ENCODE measurements at regions not wholly inside any gene's neighbourhood (a gene's known extent, or its start where the extent isn't known, plus 50 kb on each side); places are given as distances from the start of the nearest gene placed in this dataset.

- ATAC-seq (no peak), DNase-seq (no peak)
- H3K4me1 Mint-ChIP-seq (ENCODE audit: low read depth), result no peaks in the 10 kb centered on the region
- peaks cover 18% of the 10 kb centered on the region for H3K27me3 Mint-ChIP-seq (ENCODE audit: low read depth)
- ChIA-PET POLR2A (no interaction called here), CTCF (no interaction called here)
- H3K36me3 Mint-ChIP-seq (ENCODE audit: low read depth), result no peaks in the 10 kb centered on the region
- H3K27ac Mint-ChIP-seq, result no peak overlapping the region
- no peak overlapping the region for H3K4me3 Mint-ChIP-seq
- H3K9me3 Mint-ChIP-seq (ENCODE audit: insufficient read depth), result no peaks in the 10 kb centered on the region
Observed at GRCh38 chr18:75912829-75913228, 485.3 kb upstream of the SMIM21 start.

GRCh38 chr18:75904416-75904815 is 476.9 kb upstream of the SMIM21 start:
- no peak overlapping the region for H3K4me3 Mint-ChIP-seq

GRCh38 chr18:75898651-75899050 is 471.1 kb upstream of the SMIM21 start:
- no peak overlapping the region for H3K4me3 Mint-ChIP-seq
- H3K9me3 Mint-ChIP-seq (ENCODE audit: insufficient read depth), result no peaks in the 10 kb centered on the region
- H3K27me3 Mint-ChIP-seq (ENCODE audit: low read depth), result no peaks in the 10 kb centered on the region
- H3K4me1 Mint-ChIP-seq (ENCODE audit: low read depth), result no peaks in the 10 kb centered on the region
- ChIA-PET POLR2A (no interaction called here), CTCF (no interaction called here)
- no peak for ATAC-seq
- no peaks in the 10 kb centered on the region for H3K36me3 Mint-ChIP-seq (ENCODE audit: low read depth)
- no peak overlapping the region for H3K27ac Mint-ChIP-seq
- DNase-seq, result no peak

More at GRCh38 chr18:75904416-75904815, 476.9 kb upstream of the SMIM21 start:
- Mint-ChIP-seq H3K27me3 (ENCODE audit: low read depth) (no peaks in the 10 kb centered on the region), H3K4me1 (ENCODE audit: low read depth) (no peaks in the 10 kb centered on the region), H3K36me3 (ENCODE audit: low read depth) (no peaks in the 10 kb centered on the region), H3K27ac (no peak overlapping the region), H3K9me3 (ENCODE audit: insufficient read depth) (no peaks in the 10 kb centered on the region)
- ChIA-PET POLR2A (no interaction called here), CTCF (no interaction called here)
- ATAC-seq, result no peak
- DNase-seq, result no peak

GRCh38 chr18:75897386-75897785 is 469.9 kb upstream of the SMIM21 start:
- Mint-ChIP-seq H3K27ac (no peak overlapping the region), H3K27me3 (ENCODE audit: low read depth) (no peaks in the 10 kb centered on the region), H3K4me3 (no peak overlapping the region), H3K36me3 (ENCODE audit: low read depth) (no peaks in the 10 kb centered on the region), H3K9me3 (ENCODE audit: insufficient read depth) (no peaks in the 10 kb centered on the region), H3K4me1 (ENCODE audit: low read depth) (no peaks in the 10 kb centered on the region)
- ATAC-seq (no peak), DNase-seq (no peak)
- ChIA-PET POLR2A (no interaction called here), CTCF (no interaction called here)

GRCh38 chr18:75896865-75897264 is 469.4 kb upstream of the SMIM21 start:
- H3K36me3 Mint-ChIP-seq (ENCODE audit: low read depth), result no peaks in the 10 kb centered on the region
- no peaks in the 10 kb centered on the region for H3K9me3 Mint-ChIP-seq (ENCODE audit: insufficient read depth)
- H3K27me3 Mint-ChIP-seq (ENCODE audit: low read depth), result no peaks in the 10 kb centered on the region
- no peak for DNase-seq
- H3K27ac Mint-ChIP-seq, result no peak overlapping the region
- ChIA-PET CTCF (no interaction called here), POLR2A (no interaction called here)
- no peaks in the 10 kb centered on the region for H3K4me1 Mint-ChIP-seq (ENCODE audit: low read depth)
- H3K4me3 Mint-ChIP-seq, result no peak overlapping the region
- ATAC-seq, result no peak

- no peaks in the 10 kb centered on the region for H3K36me3 Mint-ChIP-seq (ENCODE audit: low read depth)
- no peak for ATAC-seq
- ChIA-PET CTCF (no interaction called here), POLR2A (no interaction called here)
- H3K4me3 Mint-ChIP-seq, result no peak overlapping the region
- H3K9me3 Mint-ChIP-seq (ENCODE audit: insufficient read depth), result no peaks in the 10 kb centered on the region
- H3K27me3 Mint-ChIP-seq (ENCODE audit: low read depth), result no peaks in the 10 kb centered on the region
- no peak for DNase-seq
- H3K4me1 Mint-ChIP-seq (ENCODE audit: low read depth), result no peaks in the 10 kb centered on the region
- no peak overlapping the region for H3K27ac Mint-ChIP-seq
Observed at GRCh38 chr18:75895135-75895534, 467.6 kb upstream of the SMIM21 start.

- CTCF ChIA-PET, result no interaction called here
Observed at GRCh38 chr18:75884728-75885127, 457.2 kb upstream of the SMIM21 start.

GRCh38 chr18:75880925-75881504 is 453.5 kb upstream of the SMIM21 start:
- CTCF ChIA-PET, result no interaction called here
- Mint-ChIP-seq H3K36me3 (ENCODE audit: low read depth) (no peaks in the 10 kb centered on the region), H3K27me3 (ENCODE audit: low read depth) (no peaks in the 10 kb centered on the region), H3K4me3 (no peak overlapping the region), H3K9me3 (ENCODE audit: insufficient read depth) (no peaks in the 10 kb centered on the region), H3K27ac (no peak overlapping the region), H3K4me1 (ENCODE audit: low read depth) (no peaks in the 10 kb centered on the region)
- DNase-seq (no peak), ATAC-seq (no peak)
- POLR2A ChIA-PET, result no interaction called here

More at GRCh38 chr18:75884728-75885127, 457.2 kb upstream of the SMIM21 start:
- H3K27me3 Mint-ChIP-seq (ENCODE audit: low read depth), result no peaks in the 10 kb centered on the region
- no peaks in the 10 kb centered on the region for H3K4me1 Mint-ChIP-seq (ENCODE audit: low read depth)
- DNase-seq, result no peak
- H3K36me3 Mint-ChIP-seq (ENCODE audit: low read depth), result no peaks in the 10 kb centered on the region
- no peaks in the 10 kb centered on the region for H3K9me3 Mint-ChIP-seq (ENCODE audit: insufficient read depth)
- POLR2A ChIA-PET, result no interaction called here
- no peak for ATAC-seq
- no peak overlapping the region for H3K4me3 Mint-ChIP-seq
- H3K27ac Mint-ChIP-seq, result no peak overlapping the region

- Mint-ChIP-seq H3K9me3 (ENCODE audit: insufficient read depth) (no peaks in the 10 kb centered on the region), H3K4me1 (ENCODE audit: low read depth) (no peaks in the 10 kb centered on the region), H3K27ac (no peak overlapping the region), H3K27me3 (ENCODE audit: low read depth) (no peaks in the 10 kb centered on the region), H3K36me3 (ENCODE audit: low read depth) (no peaks in the 10 kb centered on the region), H3K4me3 (no peak overlapping the region)
- POLR2A ChIA-PET, result no interaction called here
- DNase-seq (no peak), ATAC-seq (no peak)
- CTCF ChIA-PET, result no interaction called here
Observed at GRCh38 chr18:75880266-75880665, 452.8 kb upstream of the SMIM21 start.

- no peaks in the 10 kb centered on the region for H3K9me3 Mint-ChIP-seq (ENCODE audit: insufficient read depth)
- POLR2A ChIA-PET, result no interaction called here
- no peak for ATAC-seq
Observed at GRCh38 chr18:75879196-75879595, 451.7 kb upstream of the SMIM21 start.

GRCh38 chr18:75875559-75875958 is 448.1 kb upstream of the SMIM21 start:
- H3K4me3 Mint-ChIP-seq, result no peak overlapping the region
- DNase-seq, result no peak
- no peak for ATAC-seq
- no peaks in the 10 kb centered on the region for H3K36me3 Mint-ChIP-seq (ENCODE audit: low read depth)
- no peaks in the 10 kb centered on the region for H3K27me3 Mint-ChIP-seq (ENCODE audit: low read depth)
- no peaks in the 10 kb centered on the region for H3K9me3 Mint-ChIP-seq (ENCODE audit: insufficient read depth)
- H3K4me1 Mint-ChIP-seq (ENCODE audit: low read depth), result no peaks in the 10 kb centered on the region
- CTCF ChIA-PET, result no interaction called here
- POLR2A ChIA-PET, result no interaction called here
- H3K27ac Mint-ChIP-seq, result no peak overlapping the region

More at GRCh38 chr18:75879196-75879595, 451.7 kb upstream of the SMIM21 start:
- CTCF ChIA-PET, result no interaction called here
- Mint-ChIP-seq H3K4me3 (no peak overlapping the region), H3K4me1 (ENCODE audit: low read depth) (no peaks in the 10 kb centered on the region), H3K27me3 (ENCODE audit: low read depth) (no peaks in the 10 kb centered on the region), H3K36me3 (ENCODE audit: low read depth) (no peaks in the 10 kb centered on the region), H3K27ac (no peak overlapping the region)
- DNase-seq, result no peak

- CTCF ChIA-PET, result no interaction called here
- Mint-ChIP-seq H3K4me3 (no peak overlapping the region), H3K27me3 (ENCODE audit: low read depth) (no peaks in the 10 kb centered on the region), H3K27ac (no peak overlapping the region), H3K9me3 (ENCODE audit: insufficient read depth) (no peaks in the 10 kb centered on the region), H3K36me3 (ENCODE audit: low read depth) (no peaks in the 10 kb centered on the region), H3K4me1 (ENCODE audit: low read depth) (no peaks in the 10 kb centered on the region)
- no peak for ATAC-seq
- POLR2A ChIA-PET, result no interaction called here
- DNase-seq, result no peak
Observed at GRCh38 chr18:75874401-75875089, 447.0 kb upstream of the SMIM21 start.

GRCh38 chr18:75871596-75871995 is 444.1 kb upstream of the SMIM21 start:
- CTCF ChIA-PET, result no interaction called here

More at GRCh38 chr18:75871596-75871995, 444.1 kb upstream of the SMIM21 start:
- no peak for DNase-seq
- Mint-ChIP-seq H3K4me3 (no peak overlapping the region), H3K9me3 (ENCODE audit: insufficient read depth) (no peaks in the 10 kb centered on the region), H3K4me1 (ENCODE audit: low read depth) (no peaks in the 10 kb centered on the region), H3K27ac (no peak overlapping the region), H3K27me3 (ENCODE audit: low read depth) (no peaks in the 10 kb centered on the region), H3K36me3 (ENCODE audit: low read depth) (no peaks in the 10 kb centered on the region)
- POLR2A ChIA-PET, result no interaction called here
- no peak for ATAC-seq
